H9 (cell line): ENCODE measurements at regions not wholly inside any gene's neighbourhood (a gene's known extent, or its start where the extent isn't known, plus 50 kb on each side); places are given as distances from the start of the nearest gene placed in this dataset.

Experiments
- DNase-seq: peaks from one replicate; pipeline ENCODE4 v3.0.0-alpha.2; 2017
- H2AFZ ChIP-seq: one replicate; pipeline ENCODE4 v1.6.1; 2013; ENCODE audit warnings: mild to moderate bottlenecking, low read length, control low read depth, moderate library complexity
- H2AK5ac ChIP-seq: 2 replicates; pipeline ENCODE4 v1.6.1; 2013; ENCODE audit warnings: low read length, control low read depth, mixed read lengths; ENCODE audit not compliant: insufficient read length
- H2BK120ac ChIP-seq: one replicate; pipeline ENCODE4 v1.6.1; 2013; ENCODE audit warnings: low read depth, mild to moderate bottlenecking, low read length, control low read depth, inconsistent platforms; ENCODE audit not compliant: poor library complexity, severe bottlenecking
- H2BK12ac ChIP-seq: 2 replicates; pipeline ENCODE4 v1.6.1; 2013; ENCODE audit warnings: low read length, control low read depth, mixed read lengths, low read depth; ENCODE audit not compliant: insufficient read length
- H2BK15ac ChIP-seq: 2 replicates; pipeline ENCODE4 v1.6.1; 2013; ENCODE audit warnings: low read depth, low read length, control low read depth
- H2BK20ac ChIP-seq: one replicate; pipeline ENCODE4 v1.6.1; 2013; ENCODE audit warnings: low read depth, mild to moderate bottlenecking, low read length, control low read depth, inconsistent platforms; ENCODE audit not compliant: poor library complexity, severe bottlenecking
- H2BK5ac ChIP-seq: 2 replicates; pipeline ENCODE4 v1.6.1; 2013; ENCODE audit warnings: low read length, control low read depth, mixed read lengths; ENCODE audit not compliant: insufficient read length
- H3K14ac ChIP-seq: 2 replicates; pipeline ENCODE4 v1.6.1; 2013; ENCODE audit warnings: low read length, control low read depth; ENCODE audit not compliant: insufficient read depth
- H3K18ac ChIP-seq: 2 replicates; pipeline ENCODE4 v1.6.1; 2013; ENCODE audit warnings: low read depth, mild to moderate bottlenecking, mixed read lengths, low read length, control low read depth; ENCODE audit not compliant: insufficient read length
- H3K23ac ChIP-seq: 2 replicates; pipeline ENCODE4 v1.6.1; 2013; ENCODE audit warnings: low read length, control low read depth, mixed read lengths, low read depth; ENCODE audit not compliant: insufficient read length
- H3K23me2 ChIP-seq: 2 replicates; pipeline ENCODE4 v1.6.1; 2013; ENCODE audit warnings: low read depth, mild to moderate bottlenecking, mixed read lengths, low read length, control low read depth; ENCODE audit not compliant: insufficient read length, poor library complexity, severe bottlenecking
- H3K27ac ChIP-seq: 2 replicates; pipeline ENCODE4 v1.5.1; 2013; ENCODE audit warnings: low read length, control low read depth, mixed read lengths, low read depth; ENCODE audit not compliant: insufficient read length
- H3K27me3 ChIP-seq: 2 replicates; pipeline ENCODE4 v1.6.1; 2013; ENCODE audit warnings: low read length, control low read depth, inconsistent platforms; ENCODE audit not compliant: insufficient read depth
- H3K4ac ChIP-seq: 2 replicates; pipeline ENCODE4 v1.6.1; 2013; ENCODE audit warnings: low read depth, mild to moderate bottlenecking, control low read depth, inconsistent platforms, low read length, moderate library complexity
- H3K4me1 ChIP-seq: 2 replicates; pipeline ENCODE4 v1.6.1; 2013; ENCODE audit warnings: low read length, control low read depth, inconsistent platforms; ENCODE audit not compliant: insufficient read depth
- H3K4me2 ChIP-seq: 2 replicates; pipeline ENCODE4 v1.6.1; 2013; ENCODE audit warnings: low read length, control low read depth, mixed read lengths; ENCODE audit not compliant: insufficient read length, insufficient read depth
- H3K56ac ChIP-seq: 2 replicates; pipeline ENCODE4 v1.6.1; 2013; ENCODE audit warnings: low read depth, mild to moderate bottlenecking, mixed read lengths, low read length, control low read depth; ENCODE audit not compliant: insufficient read length
- H3K79me1 ChIP-seq: 2 replicates; pipeline ENCODE4 v1.6.1; 2013; ENCODE audit warnings: low read depth, mild to moderate bottlenecking, moderate library complexity, low read length, control low read depth, inconsistent platforms; ENCODE audit not compliant: insufficient read depth, poor library complexity, severe bottlenecking
- H3K79me2 ChIP-seq: 2 replicates; pipeline ENCODE4 v1.6.1; 2013; ENCODE audit warnings: low read length, control low read depth, inconsistent platforms; ENCODE audit not compliant: insufficient read depth
- H3K9ac ChIP-seq: 2 replicates; pipeline ENCODE4 v1.6.1; 2013; ENCODE audit warnings: low read length, control low read depth, mixed read lengths; ENCODE audit not compliant: insufficient read length; ENCODE audit errors: extremely low read depth
- H3K9me3 ChIP-seq: one replicate; pipeline ENCODE4 v1.6.1; 2013; ENCODE audit warnings: low read depth, low read length, inconsistent platforms; ENCODE audit not compliant: control insufficient read depth
- H3T11ph ChIP-seq: one replicate; pipeline ENCODE4 v1.6.1; 2013; ENCODE audit warnings: mild to moderate bottlenecking, low read length, control low read depth, inconsistent platforms
- H4K20me1 ChIP-seq: one replicate; pipeline ENCODE4 v1.6.1; 2013; ENCODE audit not compliant: control insufficient read depth, insufficient read length, insufficient read depth
- H4K5ac ChIP-seq: 2 replicates; pipeline ENCODE4 v1.6.1; 2013; ENCODE audit warnings: low read depth, mild to moderate bottlenecking, mixed read lengths, low read length, control low read depth; ENCODE audit not compliant: insufficient read length
- H4K8ac ChIP-seq: replicated peaks from 2 replicates; pipeline ENCODE4 v1.6.1; 2013; ENCODE audit warnings: low read length, control low read depth, mixed read lengths, low read depth; ENCODE audit not compliant: insufficient read length
- H4K91ac ChIP-seq: 2 replicates; pipeline ENCODE4 v1.6.1; 2013; ENCODE audit warnings: low read depth, mild to moderate bottlenecking, moderate library complexity, mixed read lengths, low read length, control low read depth; ENCODE audit not compliant: insufficient read length
- H3K27ac Mint-ChIP-seq, 3 experiments: 2 replicates in 2 of 3; 3 replicates in 1 of 3; pipeline ENCODE4 v1.8.0; 2020 to 2021; ENCODE audit warnings: mixed read lengths in 3 of 3, mild to moderate bottlenecking in 1 of 3, moderate library complexity in 1 of 3
- H3K27me3 Mint-ChIP-seq: 2 replicates; pipeline ENCODE4 v1.8.0; 2021; ENCODE audit warnings: low read depth, mild to moderate bottlenecking, moderate library complexity, mixed read lengths
- H3K36me3 Mint-ChIP-seq, 3 experiments: 2 replicates in 2 of 3; 3 replicates in 1 of 3; pipeline ENCODE4 v1.8.0; 2020 to 2021; ENCODE audit warnings: low read depth in 3 of 3, mixed read lengths in 3 of 3; ENCODE audit not compliant: insufficient read depth in 1 of 3
- H3K4me1 Mint-ChIP-seq, 2 experiments: 2 replicates each; pipeline ENCODE4 v1.8.0; 2020; ENCODE audit warnings: mixed read lengths in 2 of 2
- H3K4me3 Mint-ChIP-seq, 2 experiments: 2 replicates in 1 of 2; 3 replicates in 1 of 2; pipeline ENCODE4 v1.8.0; 2020 to 2021; ENCODE audit warnings: mild to moderate bottlenecking in 2 of 2, mixed read lengths in 2 of 2, moderate library complexity in 1 of 2
- H3K9me3 Mint-ChIP-seq, 2 experiments: 2 replicates in 1 of 2; 3 replicates in 1 of 2; pipeline ENCODE4 v1.8.0; 2020; ENCODE audit warnings: mild to moderate bottlenecking in 2 of 2, mixed read lengths in 2 of 2, moderate library complexity in 1 of 2
- WGBS: extraction: QIAGEN DNeasy Blood & Tissue Kit; methylation state at CpG from one replicate; pipeline ENCODE4 v1.1.7; 2013; ENCODE audit warnings: missing lambda C conversion rate, low lambda C conversion rate, mixed read lengths; ENCODE audit not compliant: insufficient read length; ENCODE audit errors: extremely low coverage; 5-methylcytosine and 5-hydroxymethylcytosine counted together
- TF ChIP-seq, protein P1 (sequence below): fragments of 200-600 bp; sonication (generic); conservative IDR thresholded peaks from 3 replicates; pipeline ENCODE4 v1.8.0; 2021; ENCODE audit warnings: antibody characterized with exemption, mild to moderate bottlenecking

- Mint-ChIP-seq H3K36me3 (peaks cover 4 to 21% (median 15%) of the 10 kb centered on the region in 3 experiments), H3K27me3 (no peaks in the 10 kb centered on the region), H3K4me3 (no peak overlapping the region), H3K27ac (no peak overlapping the region), H3K4me1 (peaks cover 9 to 13% of the 10 kb centered on the region in 2 experiments), H3K9me3 (peaks cover 21 to 24% of the 10 kb centered on the region in 2 experiments)
- Histone ChIP-seq H3K27me3 (no peaks in the 10 kb centered on the region), H4K91ac (no peak overlapping the region), H3K4me1 (no peaks in the 10 kb centered on the region), H3K4ac (no peak overlapping the region), H3K9me3 (peaks cover 4% of the 10 kb centered on the region), H4K5ac (no peak overlapping the region), H3K56ac (no peak overlapping the region), H2AK5ac (no peak overlapping the region), H3K27ac (no peak overlapping the region), H2BK5ac (no peak overlapping the region), H3T11ph (no peak overlapping the region), H4K20me1 (no peaks in the 10 kb centered on the region), H3K9ac (no peak overlapping the region), H2BK120ac (no peak overlapping the region), H3K18ac (no peak overlapping the region), H2BK12ac (no peak overlapping the region), H2BK15ac (no peak overlapping the region), H3K79me1 (no peaks in the 10 kb centered on the region), H2BK20ac (no peak overlapping the region), H3K4me2 (no peak overlapping the region), H2AFZ (no peak overlapping the region), H3K14ac (no peak overlapping the region), H3K23ac (no peak overlapping the region), H3K79me2 (no peaks in the 10 kb centered on the region), H3K23me2 (no peaks in the 10 kb centered on the region), H4K8ac (no peak overlapping the region)
- WGBS: no CpG with 5 or more reads among the region's 2 CpGs
- TF ChIP-seq, protein P1, sequence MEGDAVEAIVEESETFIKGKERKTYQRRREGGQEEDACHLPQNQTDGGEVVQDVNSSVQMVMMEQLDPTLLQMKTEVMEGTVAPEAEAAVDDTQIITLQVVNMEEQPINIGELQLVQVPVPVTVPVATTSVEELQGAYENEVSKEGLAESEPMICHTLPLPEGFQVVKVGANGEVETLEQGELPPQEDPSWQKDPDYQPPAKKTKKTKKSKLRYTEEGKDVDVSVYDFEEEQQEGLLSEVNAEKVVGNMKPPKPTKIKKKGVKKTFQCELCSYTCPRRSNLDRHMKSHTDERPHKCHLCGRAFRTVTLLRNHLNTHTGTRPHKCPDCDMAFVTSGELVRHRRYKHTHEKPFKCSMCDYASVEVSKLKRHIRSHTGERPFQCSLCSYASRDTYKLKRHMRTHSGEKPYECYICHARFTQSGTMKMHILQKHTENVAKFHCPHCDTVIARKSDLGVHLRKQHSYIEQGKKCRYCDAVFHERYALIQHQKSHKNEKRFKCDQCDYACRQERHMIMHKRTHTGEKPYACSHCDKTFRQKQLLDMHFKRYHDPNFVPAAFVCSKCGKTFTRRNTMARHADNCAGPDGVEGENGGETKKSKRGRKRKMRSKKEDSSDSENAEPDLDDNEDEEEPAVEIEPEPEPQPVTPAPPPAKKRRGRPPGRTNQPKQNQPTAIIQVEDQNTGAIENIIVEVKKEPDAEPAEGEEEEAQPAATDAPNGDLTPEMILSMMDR: no peak
- DNase-seq: no peak
Observed at GRCh38 chr14:81971911-81972310, 438.3 kb upstream of the SEL1L start.
